Fibroblast of skin of right biceps (primary cell): ENCODE measurements at regions not wholly inside any gene's neighbourhood (a gene's known extent, or its start where the extent isn't known, plus 50 kb on each side); places are given as distances from the start of the nearest gene placed in this dataset.
"Not testable (repeated sequence)": the region's sequence is repeated elsewhere in the genome, so short reads cannot be mapped to it uniquely, and the experiment has no call there.

Experiments
- DNase-seq: peaks from one replicate; pipeline ENCODE4 v3.0.0-alpha.2; 2013

DNA sequence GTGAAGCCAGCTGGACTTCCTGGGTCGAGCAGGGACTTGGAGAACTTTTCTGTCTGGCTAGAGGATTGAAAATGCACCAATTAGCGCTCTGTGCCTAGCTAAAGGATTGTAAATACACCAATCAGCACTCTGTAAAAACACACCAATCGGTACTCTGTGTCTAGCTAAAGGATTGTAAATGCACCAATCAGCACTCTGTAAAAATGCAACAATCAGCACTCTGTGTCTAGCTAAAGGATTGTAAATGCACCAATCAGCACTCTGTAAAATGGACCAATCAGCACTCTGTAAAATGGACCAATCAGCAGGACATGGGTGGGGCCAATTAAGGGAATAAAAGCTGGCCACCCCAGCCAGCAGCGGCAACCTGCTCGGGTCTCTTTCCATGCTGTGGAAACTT lies 97.3 kb upstream of the GALNT15 start:
- not testable (repeated sequence) for DNase-seq

DNA sequence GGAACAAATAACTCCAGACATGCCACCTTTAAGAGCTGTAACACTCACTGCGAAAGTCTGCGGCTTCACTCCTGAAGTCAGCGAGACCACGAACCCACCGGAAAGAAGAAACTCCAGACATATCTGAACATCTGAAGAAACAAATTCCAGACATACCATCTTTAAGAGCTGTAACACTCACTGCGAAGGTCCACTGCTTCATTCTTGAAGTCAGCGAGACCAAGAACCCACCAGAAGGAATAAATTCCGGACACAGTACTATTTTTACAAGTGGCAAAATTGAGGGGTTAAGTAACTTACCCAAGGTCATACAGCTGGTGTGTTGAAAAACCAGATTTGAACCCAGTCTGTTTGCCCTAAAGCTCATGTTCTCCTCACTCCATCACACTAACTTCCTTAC lies 96.8 kb upstream of the GALNT15 start:
- DNase-seq = peak; percentile 84

DNA sequence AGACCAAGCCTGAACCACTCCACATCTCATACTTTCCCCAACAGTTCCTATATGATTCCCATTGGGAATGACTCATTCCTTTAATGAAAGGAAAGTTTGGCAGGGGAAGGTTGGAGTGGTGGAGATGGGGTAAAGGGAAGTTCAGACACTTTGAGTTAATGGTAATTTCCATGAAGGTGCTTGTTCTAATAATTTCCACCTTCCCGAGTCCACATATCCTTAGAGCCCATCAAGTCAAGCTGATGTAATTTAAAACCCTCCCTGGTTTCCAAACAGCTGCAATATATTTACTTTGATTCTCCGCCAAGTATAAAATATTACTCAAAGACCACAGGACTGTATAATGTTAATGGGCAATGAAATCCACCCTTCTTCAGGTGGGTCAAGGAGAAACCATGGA lies 95.0 kb upstream of the GALNT15 start:
- peak; percentile 91 for DNase-seq

DNA sequence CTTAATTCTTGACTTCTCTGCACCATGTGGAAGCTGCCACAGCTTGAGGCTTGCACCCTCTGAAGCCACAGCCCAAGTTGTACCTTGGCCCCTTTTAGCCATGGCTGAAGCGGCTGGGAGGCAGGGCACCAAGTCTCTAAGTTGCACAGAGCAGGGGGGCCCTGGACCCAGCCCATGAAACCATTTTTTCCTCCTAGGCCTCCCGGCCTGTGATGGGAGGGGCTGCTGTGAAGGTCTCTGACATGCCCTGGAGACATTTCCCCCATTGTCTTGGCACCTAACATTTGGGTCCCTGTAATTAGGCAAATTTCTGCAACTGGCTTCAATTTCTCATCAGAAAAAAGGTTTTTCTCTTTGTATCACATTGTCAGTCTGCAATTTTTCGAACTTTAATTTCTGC lies 92.8 kb upstream of the GALNT15 start:
- no peak for DNase-seq

DNA sequence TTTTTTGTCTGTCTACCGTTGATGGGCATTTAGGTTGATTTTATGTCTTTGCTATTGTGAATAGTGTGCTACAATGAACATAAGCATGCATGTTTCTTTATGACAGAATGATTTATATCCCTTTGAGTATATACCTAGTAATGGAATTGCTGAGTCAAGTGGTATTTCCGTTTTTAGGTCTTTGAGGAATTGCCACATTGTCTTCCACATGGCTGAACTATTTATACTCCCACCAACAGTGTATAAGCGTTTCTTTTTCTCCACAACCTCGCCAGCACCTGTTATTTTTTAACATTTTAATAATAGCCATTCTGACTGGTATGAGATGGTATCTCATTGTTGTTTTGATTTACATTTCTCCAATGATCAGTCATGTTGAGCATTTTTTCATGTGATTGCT lies 89.6 kb upstream of the GALNT15 start:
- DNase-seq = peak; percentile 94

DNA sequence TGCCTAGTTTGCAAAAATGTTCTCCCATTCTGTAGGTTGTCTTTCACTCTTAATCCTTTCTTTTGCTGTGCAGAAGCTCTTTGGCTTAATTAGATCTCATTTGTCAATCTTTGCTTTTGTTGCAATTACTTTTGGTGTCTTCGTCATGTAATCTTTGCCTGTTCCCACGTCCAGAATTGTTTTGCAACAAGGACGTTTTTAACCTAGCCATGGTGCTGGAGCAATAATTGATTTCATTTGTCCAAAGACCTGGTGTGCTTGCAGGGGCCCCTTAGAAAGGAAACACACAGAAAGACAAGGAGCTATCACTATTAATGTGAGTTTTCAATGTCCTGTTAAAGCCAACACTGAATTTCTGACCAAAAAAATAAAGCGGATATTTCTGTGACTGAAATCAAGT lies 89.1 kb upstream of the GALNT15 start:
- no peak for DNase-seq

DNA sequence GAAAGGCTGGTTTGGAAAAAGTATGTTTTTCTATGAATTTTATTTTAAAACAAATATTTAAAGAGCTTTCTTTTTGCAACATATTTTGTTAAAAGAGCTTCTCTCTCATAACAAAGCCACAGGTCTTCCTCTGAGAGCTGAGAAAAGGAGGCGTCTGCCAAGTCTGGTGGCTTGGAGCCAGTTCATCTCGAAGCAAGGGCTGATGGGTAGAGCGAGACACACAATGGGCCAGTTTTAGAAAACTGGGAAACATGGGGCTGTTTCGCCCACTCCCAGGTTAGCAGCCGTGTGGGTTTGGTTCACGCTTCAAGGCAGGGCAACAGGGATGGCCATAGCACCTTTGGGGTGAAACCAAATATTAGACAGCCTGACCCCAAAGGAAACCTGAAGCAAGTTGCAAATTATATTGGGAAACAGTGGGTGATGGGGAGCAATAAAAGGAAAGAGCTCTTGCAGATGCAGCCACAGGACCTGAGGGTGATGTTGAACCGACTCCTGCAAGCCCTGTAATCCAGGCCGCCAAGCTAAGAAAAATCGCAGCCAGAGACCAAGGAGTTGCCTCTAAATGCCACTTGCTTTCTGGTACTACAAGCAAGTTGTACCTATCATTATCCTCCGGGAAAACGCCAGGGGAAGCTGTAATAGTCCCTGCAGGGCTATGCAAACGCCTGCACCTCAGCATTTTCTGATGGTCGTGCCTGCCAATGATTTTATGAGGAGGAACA lies 88.4 kb upstream of the GALNT15 start:
- no peak for DNase-seq

DNA sequence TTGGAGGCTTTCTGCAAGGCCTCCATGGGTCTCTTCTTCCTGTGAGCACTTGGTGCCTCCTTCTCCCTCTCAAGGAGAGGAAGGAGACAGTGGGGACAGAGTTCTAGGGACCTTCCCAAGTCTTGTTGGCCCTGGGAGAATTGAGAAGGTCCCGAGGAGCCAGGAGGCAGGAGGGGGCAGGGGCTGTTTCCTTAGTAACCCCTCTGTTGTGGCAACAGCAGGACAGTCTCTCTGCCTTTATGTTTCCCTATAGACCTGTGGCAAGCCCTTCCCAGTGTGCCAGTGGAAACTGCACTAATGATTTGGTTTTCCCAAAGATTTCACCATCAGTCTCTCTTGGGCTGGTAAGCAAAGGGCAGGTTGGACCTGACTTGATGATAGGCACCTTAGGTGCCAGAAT lies 87.8 kb upstream of the GALNT15 start:
- no peak for DNase-seq

DNA sequence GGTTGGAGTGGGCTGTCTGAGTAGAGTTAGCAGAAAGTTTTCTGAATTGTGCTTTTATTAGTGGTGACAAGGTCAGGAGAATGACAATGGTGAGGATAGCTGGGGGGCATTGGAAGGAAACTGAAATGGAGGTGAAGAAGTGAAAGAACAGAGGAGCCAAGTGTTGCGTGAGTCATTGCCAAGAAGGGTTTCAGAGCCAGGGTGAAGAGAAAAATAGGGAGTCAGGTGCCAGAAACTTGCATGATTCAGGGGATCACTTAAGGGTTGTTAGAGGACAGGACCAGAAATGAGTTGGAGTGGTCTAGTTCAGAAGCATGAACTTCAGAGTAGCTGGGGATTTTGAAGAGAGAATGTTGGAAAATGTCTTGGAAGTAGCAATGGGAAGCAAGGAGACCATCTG lies 86.0 kb upstream of the GALNT15 start:
- no peak for DNase-seq

DNA sequence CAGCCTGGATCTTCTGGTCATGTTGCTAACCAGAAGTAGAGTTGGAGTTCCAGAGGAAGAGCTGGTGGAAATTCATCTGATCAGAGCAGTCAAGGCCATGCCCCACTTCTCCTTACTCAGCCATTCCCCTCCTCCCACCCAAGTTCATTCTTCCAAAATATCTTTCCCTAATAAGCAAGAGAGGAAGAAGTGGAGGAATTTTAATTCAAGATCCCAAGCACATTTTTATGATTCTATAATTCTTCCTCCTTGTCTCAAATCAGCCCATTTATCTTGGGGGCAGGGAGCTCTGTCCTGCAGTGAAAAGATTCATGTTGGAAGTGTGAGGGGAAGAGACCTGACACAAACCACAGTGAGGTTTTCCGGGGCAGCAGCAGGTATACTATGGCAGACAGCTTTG lies 85.0 kb upstream of the GALNT15 start:
- peak; percentile 79 for DNase-seq

DNA sequence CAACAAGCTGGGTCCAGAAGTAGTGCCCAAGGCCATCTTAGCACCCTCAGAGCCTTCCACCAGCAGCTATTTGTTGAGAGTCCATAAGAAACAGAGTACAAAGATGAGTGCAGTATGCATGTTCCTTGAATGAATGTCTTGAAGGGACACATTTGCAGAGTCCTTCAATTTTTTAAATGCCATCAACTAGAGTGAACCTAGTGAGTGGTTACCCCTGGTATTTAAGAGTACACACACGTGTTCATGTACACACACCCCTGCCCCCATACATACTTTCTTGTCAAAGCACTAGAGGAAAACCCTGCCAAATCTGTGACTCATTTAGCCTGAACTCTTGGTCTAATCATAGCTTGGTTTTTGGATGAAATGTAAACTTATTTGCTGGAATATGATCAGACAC lies 84.5 kb upstream of the GALNT15 start:
- peak; percentile 100 for DNase-seq

DNA sequence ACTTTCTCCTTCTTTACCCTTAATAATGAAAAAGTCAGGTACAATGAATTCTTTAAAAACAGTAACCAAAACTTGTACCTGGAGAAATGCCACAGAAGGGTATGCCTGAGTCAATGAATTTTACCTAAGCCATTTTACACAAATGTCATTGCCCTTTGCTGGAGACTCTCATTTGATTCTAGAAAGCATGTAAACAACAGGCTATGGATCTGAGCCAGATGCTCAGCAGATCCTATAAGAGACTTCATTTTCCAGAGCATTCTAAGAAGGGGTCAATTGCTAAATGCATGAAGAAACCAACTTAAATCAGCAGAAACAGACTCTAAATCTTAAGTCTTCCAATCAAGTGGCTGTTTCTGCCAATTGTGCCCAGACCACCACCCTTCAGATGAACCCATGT lies 83.8 kb upstream of the GALNT15 start:
- no peak for DNase-seq

DNA sequence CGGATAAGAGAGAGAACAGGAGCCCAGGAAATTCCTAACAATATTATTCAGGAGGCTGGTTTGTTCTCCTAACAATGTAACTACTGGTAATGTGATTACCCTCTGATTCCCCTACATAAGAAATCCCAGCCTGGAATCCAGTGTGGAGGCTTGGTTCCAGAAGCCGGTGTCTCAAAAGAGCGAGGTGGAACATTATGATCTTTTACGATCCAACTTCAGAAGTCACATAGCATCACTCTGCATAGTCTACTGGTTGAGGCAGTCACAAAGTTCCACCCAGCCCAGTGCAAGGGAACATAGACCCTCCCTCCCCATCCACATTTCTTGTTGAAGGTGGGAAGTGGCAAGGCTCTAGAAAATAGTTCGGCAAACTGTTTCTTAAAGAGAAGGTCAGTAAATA lies 81.6 kb upstream of the GALNT15 start:
- DNase-seq = no peak

DNA sequence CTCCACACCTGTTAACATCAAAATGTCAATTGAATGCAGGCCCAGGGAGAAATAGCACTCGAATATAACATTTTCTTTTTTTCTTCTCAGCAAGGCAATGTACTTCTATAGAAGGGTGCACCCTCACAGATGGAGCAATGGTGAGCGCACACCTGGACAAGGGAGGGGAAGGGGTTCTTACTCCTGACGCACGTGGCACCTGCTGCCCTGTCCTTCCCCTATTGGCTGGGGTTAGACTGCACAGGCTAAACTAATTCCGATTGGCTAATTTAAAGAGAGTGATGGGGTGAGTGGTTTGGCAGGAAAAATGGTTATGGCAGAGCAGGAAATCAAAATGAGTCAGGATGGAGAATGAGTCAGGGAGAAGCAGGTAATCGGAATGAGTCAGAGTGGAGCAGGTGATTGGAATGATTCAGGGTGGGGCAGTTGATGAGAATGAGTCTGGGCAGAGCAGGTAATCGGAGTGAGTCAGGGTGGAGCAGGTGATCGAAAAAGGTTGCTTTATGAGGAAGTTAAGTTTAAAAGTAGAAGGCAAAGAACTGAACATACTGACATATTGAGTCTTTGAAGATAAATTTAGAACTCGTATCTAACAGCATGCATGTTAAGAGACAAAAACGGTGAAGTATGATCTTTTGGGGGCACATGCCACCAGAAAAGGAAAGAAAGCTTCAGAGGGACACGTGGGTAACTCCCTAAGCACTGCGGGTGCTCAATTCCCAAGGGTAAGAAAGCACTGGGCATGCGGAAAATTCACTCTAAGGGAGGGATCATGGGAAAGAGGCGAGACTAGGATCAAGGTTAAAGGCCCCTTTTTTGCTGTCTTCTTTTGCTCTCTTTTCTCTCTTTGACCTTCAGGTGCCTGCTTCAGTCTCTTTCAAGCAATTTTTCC lies 72.9 kb upstream of the GALNT15 start:
- peak; percentile 65 for DNase-seq

DNA sequence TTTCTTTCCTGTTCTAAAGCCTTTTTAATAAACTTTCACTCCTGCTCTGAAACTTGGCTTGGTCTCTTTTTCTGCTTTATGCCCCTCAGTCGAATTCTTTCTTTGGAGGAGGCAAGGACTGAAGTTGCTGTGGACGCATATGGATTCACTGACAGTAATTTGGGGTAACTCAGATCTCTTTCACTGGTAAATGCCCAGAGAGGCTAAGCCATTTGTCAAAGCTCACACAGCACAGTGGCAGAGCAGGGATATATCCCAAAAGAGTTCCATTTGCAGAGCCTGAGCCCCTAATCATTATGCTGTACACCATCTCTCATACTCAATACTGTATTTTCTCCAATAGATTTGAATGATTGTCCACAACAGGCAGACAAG lies 72.3 kb upstream of the GALNT15 start:
- DNase-seq = no peak

DNA sequence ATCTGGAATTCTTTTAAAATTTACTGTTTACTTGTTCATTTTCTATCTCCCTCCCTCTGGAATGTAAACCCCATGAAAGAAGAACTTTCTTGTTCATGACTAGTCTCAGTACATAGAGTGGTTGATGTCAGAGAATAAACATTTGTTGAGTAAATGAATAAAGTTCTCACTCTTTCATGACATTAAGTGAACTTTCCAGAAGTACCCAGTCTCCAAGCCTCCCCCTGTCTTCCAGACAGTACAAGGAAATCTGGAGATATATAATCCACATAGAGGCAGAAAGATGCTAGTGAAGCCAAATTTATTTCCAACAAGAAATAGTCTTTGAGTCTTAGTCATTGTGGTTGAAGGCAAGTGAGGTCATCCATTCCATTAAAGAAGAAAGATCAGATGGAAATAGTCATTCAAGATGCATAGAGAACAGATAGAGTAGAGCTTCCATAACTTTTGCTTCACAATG lies 71.5 kb upstream of the GALNT15 start:
- DNase-seq = peak; percentile 98

DNA sequence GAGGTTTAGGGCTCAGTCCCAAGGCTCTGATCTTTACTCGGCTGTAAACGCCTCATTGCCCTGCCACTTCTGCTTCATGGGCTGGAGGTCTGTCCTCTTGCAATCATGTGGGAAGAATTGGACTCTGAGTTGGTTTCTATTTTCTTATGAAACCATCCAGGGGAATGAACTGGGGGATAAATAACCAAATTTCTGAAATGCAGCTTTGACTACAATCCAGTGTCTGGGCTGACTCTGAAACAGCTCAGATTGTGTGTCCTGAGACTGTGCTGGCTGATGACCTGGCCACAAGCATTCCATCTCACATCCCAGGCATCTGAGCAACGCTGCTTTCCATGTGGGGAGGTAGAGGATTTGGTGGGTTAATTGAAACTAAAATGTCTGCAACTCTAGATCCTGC lies 71.0 kb upstream of the GALNT15 start:
- DNase-seq = peak; percentile 98

DNA sequence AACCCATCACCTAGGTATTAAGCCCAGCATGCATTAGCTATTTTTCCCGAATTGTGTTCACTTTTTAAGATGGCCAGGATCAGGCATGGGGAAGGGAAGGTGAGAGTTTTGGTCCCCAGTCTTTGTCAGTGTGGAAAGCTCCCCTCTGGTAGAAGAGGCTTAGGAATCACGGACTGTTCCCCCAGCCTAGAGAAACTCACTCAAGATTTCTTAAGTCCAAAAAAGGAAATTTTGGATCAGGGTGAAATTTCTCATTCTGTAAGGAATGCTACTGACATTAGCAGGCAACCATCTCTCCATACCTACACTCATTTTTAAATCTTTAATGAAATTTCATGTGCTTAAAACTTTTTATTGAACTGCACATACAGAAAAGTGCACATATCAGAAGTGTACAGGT lies 70.3 kb upstream of the GALNT15 start:
- peak; percentile 75 for DNase-seq

DNA sequence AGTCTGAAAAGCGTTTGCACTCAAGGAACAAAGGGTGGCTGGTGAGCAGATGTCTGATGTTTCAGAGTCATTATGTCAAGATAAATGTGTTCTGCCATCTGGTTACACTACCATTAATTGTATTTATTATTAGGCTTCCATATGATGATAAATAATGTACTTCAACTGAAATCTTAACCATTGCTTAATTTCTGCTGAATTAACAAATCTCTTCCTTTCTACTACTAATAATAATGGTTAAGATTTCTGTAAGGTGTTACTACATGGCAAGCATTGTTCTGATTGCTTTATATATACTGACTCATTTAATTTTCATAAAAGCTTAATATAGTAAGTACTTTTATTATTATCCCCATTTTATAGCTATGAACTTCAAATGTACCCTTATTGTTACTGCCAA lies 68.4 kb upstream of the GALNT15 start:
- no peak for DNase-seq

DNA sequence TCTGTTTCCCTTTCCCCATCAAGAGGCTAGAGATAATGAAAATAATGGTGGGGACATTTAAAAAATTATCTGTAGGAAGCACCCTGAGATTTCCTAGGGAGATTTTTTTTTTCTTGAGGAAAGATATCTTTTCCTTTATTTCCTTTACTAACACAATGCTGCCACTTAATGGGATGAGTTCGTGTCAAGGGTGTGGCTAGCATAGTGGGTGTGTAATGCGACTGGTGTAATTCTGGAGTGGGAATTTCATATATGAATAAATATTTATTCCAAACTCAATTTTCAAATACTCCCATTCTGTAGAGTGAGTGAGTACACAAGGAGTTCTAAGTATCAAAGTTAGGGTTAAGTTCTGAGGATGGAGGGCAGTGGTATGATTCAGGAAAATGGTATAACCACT lies 66.1 kb upstream of the GALNT15 start:
- DNase-seq = no peak

DNA sequence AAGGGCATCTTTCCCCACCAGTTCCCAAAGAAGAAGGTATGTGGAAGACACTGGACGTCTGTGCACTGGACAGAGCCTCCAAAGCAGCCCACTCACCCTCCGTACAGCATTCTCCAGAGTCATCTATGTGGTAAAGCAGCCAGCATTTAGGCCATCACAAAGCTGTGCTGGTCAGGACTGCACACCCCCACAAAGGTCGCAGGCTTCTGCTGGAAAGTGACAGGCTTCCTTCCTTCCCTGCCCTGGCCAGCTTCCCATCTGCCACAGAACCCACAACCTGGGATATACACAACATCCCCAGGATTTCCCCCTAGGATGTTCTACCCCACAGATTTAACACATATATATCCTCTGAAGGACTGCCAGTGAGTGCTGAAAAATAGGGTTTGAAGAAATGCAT lies 64.6 kb upstream of the GALNT15 start:
- no peak for DNase-seq

DNA sequence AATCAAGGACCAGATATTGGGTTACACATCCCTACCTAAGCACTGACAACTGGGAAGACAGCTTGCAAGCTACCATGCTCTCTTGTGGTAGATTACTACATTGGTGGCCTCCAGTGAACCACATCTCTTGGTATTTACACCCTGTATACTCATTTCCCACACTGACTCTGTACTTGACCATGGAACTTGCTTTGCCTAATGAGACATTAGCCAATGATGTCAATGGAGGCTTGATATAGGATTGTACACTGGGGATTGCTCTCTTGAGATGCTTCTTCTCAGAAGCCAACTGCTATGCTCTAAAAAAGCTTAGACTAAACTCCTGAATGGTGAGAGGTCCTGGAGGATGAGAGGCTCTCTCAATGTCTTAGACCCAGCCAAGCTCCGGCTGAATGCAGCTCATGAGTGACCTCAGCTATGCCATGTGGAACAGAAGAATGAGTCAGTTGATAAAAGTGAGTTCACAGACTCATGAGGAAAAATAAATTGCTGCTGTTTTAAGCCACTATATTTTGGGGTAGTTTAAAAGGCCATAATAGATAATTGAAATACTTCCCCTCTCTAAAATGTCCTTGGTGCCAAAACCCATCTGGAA lies 61.5 kb upstream of the GALNT15 start:
- peak; percentile 89 for DNase-seq

DNA sequence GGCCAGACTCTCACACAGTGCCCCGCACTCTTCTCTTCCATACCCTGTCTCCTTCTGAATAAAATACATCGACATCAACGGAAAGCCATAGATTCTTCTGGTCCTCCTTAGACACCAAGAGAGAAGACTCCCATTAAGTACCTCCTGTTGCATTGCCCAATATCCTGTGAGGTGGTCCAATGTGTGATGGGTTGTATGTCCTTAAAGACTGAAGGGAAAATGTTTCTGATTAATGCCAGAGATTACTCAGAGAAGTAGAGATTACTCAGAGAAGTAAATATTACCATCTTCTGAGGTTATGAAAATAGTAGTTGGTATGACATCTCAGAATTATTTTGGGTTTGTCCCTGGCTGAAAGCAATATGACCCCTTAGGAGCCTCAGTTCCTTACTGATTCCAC lies 60.8 kb upstream of the GALNT15 start:
- peak; percentile 96 for DNase-seq

DNA sequence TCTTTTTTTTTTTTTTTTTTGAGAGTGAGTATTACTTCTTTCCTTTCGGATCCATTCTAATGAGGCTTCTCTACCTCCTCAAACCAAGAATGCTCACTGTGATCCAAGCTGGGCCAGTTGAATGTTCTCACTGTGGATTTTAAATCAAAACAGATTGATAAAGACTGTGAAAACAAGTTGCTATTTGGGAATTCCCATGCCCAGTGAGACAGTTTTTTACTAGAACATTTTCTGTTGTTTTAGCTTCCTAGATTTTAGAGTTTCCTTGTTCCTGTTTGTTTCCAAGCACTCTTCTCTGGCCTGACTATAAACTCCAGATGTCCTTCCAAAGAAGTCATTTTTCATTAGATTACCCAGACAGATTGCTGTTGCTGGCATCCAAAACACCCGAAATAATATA lies 60.1 kb upstream of the GALNT15 start:
- DNase-seq = peak; percentile 35
